Ascending aorta (tissue), 2 donors: ENCODE measurements at regions not wholly inside any gene's neighbourhood (a gene's known extent, or its start where the extent isn't known, plus 50 kb on each side); places are given as distances from the start of the nearest gene placed in this dataset.
A peak's percentile ranks its signal among the peaks of the same experiment; 100 is the strongest.

Experiments used
- DNase-seq, 2 donors: peaks; one replicate each; pipeline ENCODE4 v3.0.0-alpha.2; 2019; ENCODE audit warnings: low spot score in 2 of 2
- H3K27ac ChIP-seq, 2 donors: fragments of 200-600 bp; sonication (generic); one replicate each; pipeline ENCODE4 v1.5.1; 2016 to 2017; ENCODE audit warnings: mild to moderate bottlenecking in 1 of 2
- H3K27me3 ChIP-seq: fragments of 200-600 bp; sonication (generic); one replicate; pipeline ENCODE4 v1.5.1; 2017
- H3K36me3 ChIP-seq, 2 donors: fragments of 200-600 bp; sonication (generic); one replicate each; pipeline ENCODE4 v1.5.1; 2016
- H3K4me1 ChIP-seq, 2 donors: fragments of 200-600 bp; sonication (generic); one replicate each; pipeline ENCODE4 v1.5.1; 2016 to 2017; ENCODE audit warnings: mild to moderate bottlenecking in 1 of 2
- H3K4me3 ChIP-seq, 2 donors: fragments of 200-600 bp; sonication (generic); one replicate each; pipeline ENCODE4 v1.5.1; 2016 to 2017; ENCODE audit warnings: mild to moderate bottlenecking in 1 of 2
- H3K9me3 ChIP-seq, 2 donors: fragments of 200-600 bp; sonication (generic); one replicate each; pipeline ENCODE4 v1.5.1; 2016
- CTCF ChIP-seq, 3 experiments: fragments of 200-600 bp in 2 of 3; fragments of 450-650 bp in 1 of 3; sonication (generic) in 2 of 3; IDR thresholded peaks; one replicate each; pipeline ENCODE4 v1.5.1; 2016 to 2019; ENCODE audit warnings: antibody characterized with exemption in 3 of 3, mild to moderate bottlenecking in 1 of 3, moderate library complexity in 1 of 3
- intact Hi-C: fragments of 100-400 bp; cut with DNase I; formaldehyde crosslinking; loops from one replicate; pipeline ENCODE4 v1.15.1; 2023

GRCh38 chr18:60671021-60671420 lies 298.4 kb upstream of the MC4R start:
- Histone ChIP-seq H3K27ac (no peak overlapping the region), H3K36me3 (no peaks in the 10 kb centered on the region), H3K4me1 (no peaks in the 10 kb centered on the region), H3K9me3 (no peaks in the 10 kb centered on the region), H3K4me3 (no peak overlapping the region), H3K27me3 (no peaks in the 10 kb centered on the region)
- no peak for TF ChIP-seq CTCF (IDR thresholded peaks at IDR 0.05)
- no peak for DNase-seq
- intact Hi-C loops: no loop called here

- Histone ChIP-seq H3K4me3 (no peak overlapping the region), H3K36me3 (no peaks in the 10 kb centered on the region), H3K9me3 (no peaks in the 10 kb centered on the region), H3K27me3 (no peaks in the 10 kb centered on the region), H3K27ac (no peak overlapping the region), H3K4me1 (no peaks in the 10 kb centered on the region)
- intact Hi-C loops: no loop called here
- TF ChIP-seq CTCF (IDR thresholded peaks at IDR 0.05): no peak
- no peak for DNase-seq
Observed at GRCh38 chr18:60675126-60675525, 302.6 kb upstream of the MC4R start.

- H3K9me3 ChIP-seq: no peaks in the 10 kb centered on the region
- no peaks in the 10 kb centered on the region for H3K27me3 ChIP-seq
- no peak overlapping the region for H3K4me3 ChIP-seq
- no peaks in the 10 kb centered on the region for H3K36me3 ChIP-seq
- no peak for DNase-seq
- no peak for TF ChIP-seq CTCF (IDR thresholded peaks at IDR 0.05)
- H3K4me1 ChIP-seq: no peaks in the 10 kb centered on the region
- intact Hi-C loops: no loop called here
- H3K27ac ChIP-seq: no peak overlapping the region
Observed at GRCh38 chr18:60675801-60676200, 303.2 kb upstream of the MC4R start.

- H3K36me3 ChIP-seq: no peaks in the 10 kb centered on the region
- no peak overlapping the region for H3K4me3 ChIP-seq
- intact Hi-C loops: no loop called here
- no peak for TF ChIP-seq CTCF (IDR thresholded peaks at IDR 0.05)
- H3K9me3 ChIP-seq: no peaks in the 10 kb centered on the region
- DNase-seq: no peak
- no peaks in the 10 kb centered on the region for H3K27me3 ChIP-seq
- H3K4me1 ChIP-seq: no peaks in the 10 kb centered on the region
- no peak overlapping the region for H3K27ac ChIP-seq
Observed at GRCh38 chr18:60676815-60677214, 304.2 kb upstream of the MC4R start.

GRCh38 chr18:60684843-60685513 lies 312.4 kb upstream of the MC4R start:
- intact Hi-C loops: loop anchor here (2.0 kb wide), 1 partner anchor 818 kb away; no protein-coding TSS in a partner anchor
- no peaks in the 10 kb centered on the region for H3K27me3 ChIP-seq
- H3K9me3 ChIP-seq: no peaks in the 10 kb centered on the region
- DNase-seq: no peak
- no peak overlapping the region for H3K4me3 ChIP-seq
- H3K36me3 ChIP-seq: no peaks in the 10 kb centered on the region
- peak in 2 of 3 experiments; percentile 44 to 61 for TF ChIP-seq CTCF (IDR thresholded peaks at IDR 0.05)
- no peak overlapping the region for H3K27ac ChIP-seq
- H3K4me1 ChIP-seq: no peaks in the 10 kb centered on the region

GRCh38 chr18:60686142-60686541 lies 313.6 kb upstream of the MC4R start:
- intact Hi-C loops: no loop called here
- no peak for TF ChIP-seq CTCF (IDR thresholded peaks at IDR 0.05)
- Histone ChIP-seq H3K4me3 (no peak overlapping the region), H3K36me3 (no peaks in the 10 kb centered on the region), H3K4me1 (no peaks in the 10 kb centered on the region), H3K9me3 (no peaks in the 10 kb centered on the region), H3K27me3 (no peaks in the 10 kb centered on the region), H3K27ac (no peak overlapping the region)
- no peak for DNase-seq
